Transverse colon (tissue), 4 donors: ENCODE measurements at regions not wholly inside any gene's neighbourhood (a gene's known extent, or its start where the extent isn't known, plus 50 kb on each side); places are given as distances from the start of the nearest gene placed in this dataset.

ENCODE experiments used
- CTCF ChIP-seq, 5 experiments: fragments of 200-600 bp in 3 of 5; fragments of 450-650 bp in 2 of 5; sonication (generic) in 3 of 5; IDR thresholded peaks; 1 replicate in 2 of 5; 2 replicates in 3 of 5; pipeline ENCODE4 v1.5.1; 2016 to 2017; ENCODE audit warnings: antibody characterized with exemption in 5 of 5, inconsistent platforms in 3 of 5, mild to moderate bottlenecking in 2 of 5, moderate library complexity in 1 of 5
- EP300 ChIP-seq: sonication (generic); formaldehyde crosslinking; IDR thresholded peaks from one replicate; pipeline ENCODE4 v1.6.1; 2017; ENCODE audit warnings: antibody characterized with exemption, low read depth
- POLR2A ChIP-seq: fragments of 450-650 bp; IDR thresholded peaks from one replicate; pipeline ENCODE4 v1.6.1; 2016; ENCODE audit warnings: antibody characterized with exemption, mild to moderate bottlenecking, moderate library complexity
- POLR2AphosphoS5 ChIP-seq, 3 donors: sonication (generic); formaldehyde crosslinking; IDR thresholded peaks; one replicate each; pipeline ENCODE4 v1.6.1; 2016; ENCODE audit warnings: antibody characterized with exemption in 3 of 3

GRCh38 chr20:39812116-39812515 is 850.0 kb downstream of the DHX35 start:
- TF ChIP-seq POLR2AphosphoS5 (IDR thresholded peaks at IDR 0.05), result no peak
- TF ChIP-seq CTCF (IDR thresholded peaks at IDR 0.05), result no peak
- TF ChIP-seq POLR2A, result no peak
- TF ChIP-seq EP300, result no peak
